Endothelial cell (in vitro differentiated cells): ENCODE measurements at regions not wholly inside any gene's neighbourhood (a gene's known extent, or its start where the extent isn't known, plus 50 kb on each side); places are given as distances from the start of the nearest gene placed in this dataset.
"Not testable (repeated sequence)": the region's sequence is repeated elsewhere in the genome, so short reads cannot be mapped to it uniquely, and the experiment has no call there.

Experiments used
- DNase-seq: peaks from one replicate; pipeline ENCODE4 v3.0.0; 2021; ENCODE audit warnings: low spot score
- H3K27ac Mint-ChIP-seq: one replicate; pipeline ENCODE4 v1.8.0; 2021; ENCODE audit warnings: mixed read lengths, inconsistent platforms; ENCODE audit not compliant: unreplicated experiment
- H3K27me3 Mint-ChIP-seq: one replicate; pipeline ENCODE4 v1.8.0; 2021; ENCODE audit warnings: mild to moderate bottlenecking, moderate library complexity, mixed read lengths, inconsistent platforms; ENCODE audit not compliant: unreplicated experiment
- H3K36me3 Mint-ChIP-seq: one replicate; pipeline ENCODE4 v1.8.0; 2021; ENCODE audit warnings: mild to moderate bottlenecking, low read depth, mixed read lengths, inconsistent platforms; ENCODE audit not compliant: unreplicated experiment
- H3K4me1 Mint-ChIP-seq: one replicate; pipeline ENCODE4 v1.8.0; 2021; ENCODE audit warnings: mild to moderate bottlenecking, mixed read lengths, inconsistent platforms; ENCODE audit not compliant: unreplicated experiment
- H3K4me3 Mint-ChIP-seq: one replicate; pipeline ENCODE4 v1.8.0; 2021; ENCODE audit warnings: mild to moderate bottlenecking, mixed read lengths, inconsistent platforms; ENCODE audit not compliant: unreplicated experiment
- H3K9me3 Mint-ChIP-seq: one replicate; pipeline ENCODE4 v1.8.0; 2021; ENCODE audit warnings: mixed read lengths, inconsistent platforms; ENCODE audit not compliant: unreplicated experiment
- TF ChIP-seq, protein P1 (sequence below): fragments of 200-600 bp; sonication (generic); IDR thresholded peaks from one replicate; pipeline ENCODE4 v1.5.0; 2021; ENCODE audit warnings: antibody characterized with exemption; ENCODE audit not compliant: unreplicated experiment

GRCh38 chrY:9762443-9762842 is 234.8 kb downstream of the TSPY10 start:
- DNase-seq, H3K9me3 Mint-ChIP-seq, H3K4me3 Mint-ChIP-seq, H3K27ac Mint-ChIP-seq, H3K36me3 Mint-ChIP-seq, H3K27me3 Mint-ChIP-seq, H3K4me1 Mint-ChIP-seq: not testable (repeated sequence)

DNA sequence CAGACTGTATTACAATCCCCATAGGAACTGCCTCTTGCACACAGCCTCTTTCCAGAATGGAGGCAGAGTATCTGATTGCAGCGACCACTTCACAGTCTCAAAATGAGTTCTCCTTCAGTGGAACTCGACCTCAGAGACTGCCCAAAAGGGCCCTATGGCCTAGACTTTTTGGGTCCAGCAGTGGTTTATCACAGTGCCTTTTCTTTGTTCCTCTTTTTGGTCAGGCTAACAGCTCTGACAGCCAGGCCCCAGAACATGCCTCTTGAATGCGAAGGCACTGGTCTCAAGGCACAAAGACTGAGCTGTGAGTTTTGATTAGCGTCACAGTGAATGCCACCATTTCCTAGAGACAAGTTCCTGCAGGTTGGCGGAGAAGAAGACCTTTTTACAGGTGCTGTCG is 241.6 kb downstream of the TSPY10 start:
- not testable (repeated sequence) for H3K27me3 Mint-ChIP-seq, H3K4me1 Mint-ChIP-seq, H3K36me3 Mint-ChIP-seq, H3K4me3 Mint-ChIP-seq, DNase-seq, H3K9me3 Mint-ChIP-seq, H3K27ac Mint-ChIP-seq

GRCh38 chrY:9771086-9771485 is 243.4 kb downstream of the TSPY10 start:
- not testable (repeated sequence) for DNase-seq, H3K4me3 Mint-ChIP-seq, H3K27ac Mint-ChIP-seq, H3K36me3 Mint-ChIP-seq, H3K4me1 Mint-ChIP-seq, H3K27me3 Mint-ChIP-seq, H3K9me3 Mint-ChIP-seq

DNA sequence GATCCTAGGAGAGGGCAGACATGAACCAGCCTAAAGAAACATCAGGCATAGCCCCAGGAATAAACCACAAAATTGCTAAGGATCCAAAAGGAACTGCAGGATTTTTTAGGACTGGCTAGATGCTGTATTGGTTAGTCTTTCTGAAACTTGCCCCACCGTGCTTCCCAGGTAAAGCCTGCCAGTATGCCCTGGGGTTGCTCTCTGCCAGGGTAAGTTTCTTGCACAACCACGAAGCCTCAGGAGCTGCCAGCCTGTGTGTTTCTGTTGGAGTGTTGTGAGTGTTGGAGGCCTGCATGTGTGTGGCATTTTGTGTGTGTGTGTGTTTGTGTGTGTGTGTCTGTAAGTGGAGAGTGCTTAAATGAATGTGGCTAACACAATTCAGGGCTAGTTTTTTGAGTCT is 244.4 kb downstream of the TSPY10 start:
- DNase-seq, H3K4me3 Mint-ChIP-seq, H3K27ac Mint-ChIP-seq, H3K4me1 Mint-ChIP-seq, H3K27me3 Mint-ChIP-seq, H3K9me3 Mint-ChIP-seq, H3K36me3 Mint-ChIP-seq: not testable (repeated sequence)

DNA sequence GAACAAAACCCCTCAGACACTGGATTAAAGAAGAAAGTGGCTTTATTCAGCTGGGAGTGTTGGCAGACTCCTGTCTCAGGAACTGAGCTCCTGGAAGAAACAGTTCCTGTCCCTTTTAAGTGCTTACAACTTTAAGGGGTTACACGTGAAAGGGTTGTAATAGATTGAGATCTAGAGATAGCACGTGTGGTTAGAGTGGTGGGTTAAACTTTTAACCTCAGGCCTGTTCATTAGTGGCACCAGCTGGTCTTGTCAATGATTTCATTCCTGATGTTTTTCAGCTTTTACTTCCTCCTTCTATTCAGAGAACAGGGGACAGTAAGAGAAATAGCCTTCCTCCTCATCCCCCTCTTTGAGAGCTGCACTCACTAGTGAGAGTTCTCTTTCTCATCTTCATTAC is 247.1 kb downstream of the TSPY10 start:
- H3K27me3 Mint-ChIP-seq, H3K27ac Mint-ChIP-seq, H3K9me3 Mint-ChIP-seq, H3K36me3 Mint-ChIP-seq, DNase-seq, H3K4me3 Mint-ChIP-seq, H3K4me1 Mint-ChIP-seq: not testable (repeated sequence)

- H3K4me3 Mint-ChIP-seq, H3K9me3 Mint-ChIP-seq, DNase-seq, H3K27me3 Mint-ChIP-seq, H3K27ac Mint-ChIP-seq, H3K4me1 Mint-ChIP-seq, H3K36me3 Mint-ChIP-seq: not testable (repeated sequence)
Observed at GRCh38 chrY:9775657-9776056, 248.0 kb downstream of the TSPY10 start.

DNA sequence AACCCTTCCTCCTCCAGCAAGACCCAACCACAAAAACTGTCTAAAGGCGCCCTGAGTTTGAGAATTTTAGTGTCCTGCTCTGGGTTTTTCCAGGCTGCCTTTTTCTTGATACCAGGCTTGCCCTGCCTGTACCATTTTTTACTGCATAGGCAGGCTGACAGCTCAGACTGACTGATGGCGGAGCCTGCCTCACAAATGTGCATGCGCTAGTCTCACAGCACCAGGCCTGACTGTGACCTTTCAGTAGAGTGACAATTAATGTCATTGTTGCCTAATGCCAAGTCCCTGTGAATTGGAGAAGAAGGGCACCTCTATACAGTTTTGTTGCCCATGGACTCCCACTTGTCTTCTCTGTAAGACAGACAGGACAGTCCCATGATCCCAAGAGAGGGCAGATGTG is 253.9 kb downstream of the TSPY10 start:
- H3K36me3 Mint-ChIP-seq, H3K27me3 Mint-ChIP-seq, DNase-seq, H3K4me3 Mint-ChIP-seq, H3K9me3 Mint-ChIP-seq, H3K27ac Mint-ChIP-seq, H3K4me1 Mint-ChIP-seq: not testable (repeated sequence)

GRCh38 chrY:9797881-9798280 is 270.2 kb downstream of the TSPY10 start:
- not testable (repeated sequence) for DNase-seq, H3K27ac Mint-ChIP-seq, H3K4me1 Mint-ChIP-seq, H3K27me3 Mint-ChIP-seq, H3K36me3 Mint-ChIP-seq, H3K9me3 Mint-ChIP-seq, H3K4me3 Mint-ChIP-seq

- Mint-ChIP-seq H3K4me1 (no peaks in the 10 kb centered on the region), H3K27ac (no peak overlapping the region), H3K36me3 (no peaks in the 10 kb centered on the region), H3K4me3 (no peak overlapping the region), H3K27me3 (no peaks in the 10 kb centered on the region), H3K9me3 (peaks cover 4% of the 10 kb centered on the region)
- no peak for DNase-seq
- TF ChIP-seq, protein P1, sequence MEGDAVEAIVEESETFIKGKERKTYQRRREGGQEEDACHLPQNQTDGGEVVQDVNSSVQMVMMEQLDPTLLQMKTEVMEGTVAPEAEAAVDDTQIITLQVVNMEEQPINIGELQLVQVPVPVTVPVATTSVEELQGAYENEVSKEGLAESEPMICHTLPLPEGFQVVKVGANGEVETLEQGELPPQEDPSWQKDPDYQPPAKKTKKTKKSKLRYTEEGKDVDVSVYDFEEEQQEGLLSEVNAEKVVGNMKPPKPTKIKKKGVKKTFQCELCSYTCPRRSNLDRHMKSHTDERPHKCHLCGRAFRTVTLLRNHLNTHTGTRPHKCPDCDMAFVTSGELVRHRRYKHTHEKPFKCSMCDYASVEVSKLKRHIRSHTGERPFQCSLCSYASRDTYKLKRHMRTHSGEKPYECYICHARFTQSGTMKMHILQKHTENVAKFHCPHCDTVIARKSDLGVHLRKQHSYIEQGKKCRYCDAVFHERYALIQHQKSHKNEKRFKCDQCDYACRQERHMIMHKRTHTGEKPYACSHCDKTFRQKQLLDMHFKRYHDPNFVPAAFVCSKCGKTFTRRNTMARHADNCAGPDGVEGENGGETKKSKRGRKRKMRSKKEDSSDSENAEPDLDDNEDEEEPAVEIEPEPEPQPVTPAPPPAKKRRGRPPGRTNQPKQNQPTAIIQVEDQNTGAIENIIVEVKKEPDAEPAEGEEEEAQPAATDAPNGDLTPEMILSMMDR, result no peak
Observed at GRCh38 chrY:9805235-9805634, 277.6 kb downstream of the TSPY10 start.
